ENCODE measurements at regions not wholly inside any gene's neighbourhood (a gene's known extent, or its start where the extent isn't known, plus 50 kb on each side); places are given as distances from the start of the nearest gene placed in this dataset.
"Not testable (repeated sequence)": the region's sequence is repeated elsewhere in the genome, so short reads cannot be mapped to it uniquely, and the experiment has no call there.

GRCh38 chr2:185375731-185376130 lies 362.9 kb upstream of the FSIP2 start:
- DNase-seq (ENCODE audit: low read depth), result no peak

- peak; percentile 64 for DNase-seq (ENCODE audit: low read depth)
Observed at GRCh38 chr2:185381631-185382030, 357.0 kb upstream of the FSIP2 start.

- peak; percentile 94 for DNase-seq (ENCODE audit: low read depth)
Observed at GRCh38 chr2:185384822-185385560, 353.6 kb upstream of the FSIP2 start.

- no peak for DNase-seq (ENCODE audit: low read depth)
Observed at GRCh38 chr2:185388226-185388625, 350.4 kb upstream of the FSIP2 start.

- no peak for DNase-seq (ENCODE audit: low read depth)
Observed at GRCh38 chr2:185391543-185391942, 347.1 kb upstream of the FSIP2 start.

- DNase-seq (ENCODE audit: low read depth), result no peak
Observed at GRCh38 chr2:185393091-185393490, 345.5 kb upstream of the FSIP2 start.

GRCh38 chr2:185402474-185402873 lies 336.1 kb upstream of the FSIP2 start:
- no peak for DNase-seq (ENCODE audit: low read depth)

- no peak for DNase-seq (ENCODE audit: low read depth)
Observed at GRCh38 chr2:185404578-185404977, 334.0 kb upstream of the FSIP2 start.

- peak; percentile 81 for DNase-seq (ENCODE audit: low read depth)
Observed at GRCh38 chr2:185417111-185417510, 321.5 kb upstream of the FSIP2 start.

GRCh38 chr2:185417688-185418087 lies 320.9 kb upstream of the FSIP2 start:
- no peak for DNase-seq (ENCODE audit: low read depth)

- DNase-seq (ENCODE audit: low read depth), result not testable (repeated sequence)
Observed at GRCh38 chr2:185424958-185425629, 313.5 kb upstream of the FSIP2 start.

GRCh38 chr2:185428000-185428399 lies 310.6 kb upstream of the FSIP2 start:
- DNase-seq (ENCODE audit: low read depth), result no peak

GRCh38 chr2:185433824-185434223 lies 304.8 kb upstream of the FSIP2 start:
- peak; percentile 20 for DNase-seq (ENCODE audit: low read depth)

GRCh38 chr2:185436787-185437372 lies 301.7 kb upstream of the FSIP2 start:
- DNase-seq (ENCODE audit: low read depth), result no peak

GRCh38 chr2:185441486-185442005 lies 297.1 kb upstream of the FSIP2 start:
- DNase-seq (ENCODE audit: low read depth), result no peak

GRCh38 chr2:185456517-185456916 lies 282.1 kb upstream of the FSIP2 start:
- peak; percentile 47 for DNase-seq (ENCODE audit: low read depth)

- no peak for DNase-seq (ENCODE audit: low read depth)
Observed at GRCh38 chr2:185463481-185463880, 275.1 kb upstream of the FSIP2 start.

GRCh38 chr2:185466915-185467314 lies 271.7 kb upstream of the FSIP2 start:
- DNase-seq (ENCODE audit: low read depth), result no peak

GRCh38 chr2:185471441-185471840 lies 267.2 kb upstream of the FSIP2 start:
- DNase-seq (ENCODE audit: low read depth), result no peak

GRCh38 chr2:185472574-185472973 lies 266.0 kb upstream of the FSIP2 start:
- no peak for DNase-seq (ENCODE audit: low read depth)

- DNase-seq (ENCODE audit: low read depth), result no peak
Observed at GRCh38 chr2:185473838-185474237, 264.8 kb upstream of the FSIP2 start.

- no peak for DNase-seq (ENCODE audit: low read depth)
Observed at GRCh38 chr2:185475914-185476313, 262.7 kb upstream of the FSIP2 start.

- DNase-seq (ENCODE audit: low read depth), result no peak
Observed at GRCh38 chr2:185477452-185477851, 261.2 kb upstream of the FSIP2 start.

Measured in renal cortical epithelial cell (primary cell).